COLO829 (cell line): ENCODE measurements at regions not wholly inside any gene's neighbourhood (a gene's known extent, or its start where the extent isn't known, plus 50 kb on each side); places are given as distances from the start of the nearest gene placed in this dataset.

Experiments
- DNase-seq: peaks from one replicate; pipeline ENCODE4 v3.0.0; 2012; ENCODE audit warnings: low spot score

DNA sequence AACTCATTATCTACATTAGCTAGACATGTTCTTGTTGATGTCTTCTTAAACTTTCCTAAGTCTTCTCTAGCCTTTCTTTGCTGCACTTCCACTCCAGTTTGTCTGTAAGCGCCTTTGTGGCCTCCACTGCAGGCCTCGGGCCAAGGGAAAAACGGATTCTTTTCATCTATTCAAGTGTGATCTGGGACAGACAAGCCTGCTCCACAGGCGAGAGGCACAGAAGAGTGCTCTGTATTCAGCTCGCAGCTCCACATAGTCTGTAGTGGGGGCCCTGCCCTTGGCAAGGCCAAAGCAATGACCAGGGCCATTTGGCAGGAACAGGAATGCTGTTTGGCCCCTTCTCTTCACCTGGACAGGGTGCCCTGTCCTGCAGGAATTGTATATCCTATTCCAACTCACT, 84.1 kb upstream of the BARX2 start:
- peak; percentile 55 for DNase-seq

DNA sequence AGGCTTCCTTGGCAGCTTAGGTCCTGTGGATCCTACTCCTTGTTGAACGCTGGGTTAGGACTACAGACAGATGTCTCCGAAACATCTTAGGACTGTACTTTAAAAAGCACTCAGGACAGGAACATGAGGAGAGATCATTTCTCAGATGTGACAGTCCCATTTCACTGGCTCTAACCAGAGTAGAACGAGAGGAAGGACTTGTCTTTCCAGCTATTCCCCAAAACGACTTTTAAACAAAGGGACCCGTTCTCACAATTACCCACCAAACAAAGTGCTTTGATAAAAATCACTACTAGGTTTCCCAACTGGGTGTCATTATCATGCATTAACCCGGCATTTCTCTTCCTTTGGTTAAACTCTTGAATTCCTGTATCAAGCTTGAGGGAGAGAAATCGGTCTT, 84.7 kb upstream of the BARX2 start:
- no peak for DNase-seq

- no peak for DNase-seq
These were observed 86.2 kb upstream of the BARX2 start for GRCh38 chr11:129289350-129290040.

DNA sequence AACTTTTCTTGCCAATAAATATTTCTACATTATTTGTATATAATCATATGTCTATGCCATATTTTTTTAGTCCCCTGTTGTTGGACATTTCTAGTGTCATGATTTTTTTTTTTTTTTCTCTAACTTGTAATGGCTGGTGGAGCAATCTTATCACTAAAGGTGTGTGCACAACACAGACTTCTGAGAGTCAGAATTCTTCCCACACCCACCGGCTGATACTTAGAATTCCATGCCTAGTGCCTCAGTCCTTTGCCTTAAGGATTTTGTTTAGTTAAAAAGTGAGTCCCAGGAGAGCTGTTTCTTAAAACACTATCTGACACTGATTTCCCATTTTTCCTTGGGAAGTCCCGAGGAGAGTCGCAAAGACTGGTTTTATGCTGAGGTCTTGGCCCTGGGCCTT, 87.7 kb upstream of the BARX2 start:
- DNase-seq: no peak

- DNase-seq: no peak
These were observed 88.8 kb upstream of the BARX2 start for GRCh38 chr11:129286813-129287212.

GRCh38 chr11:129285402-129285786, 90.3 kb upstream of the BARX2 start:
- no peak for DNase-seq

DNA sequence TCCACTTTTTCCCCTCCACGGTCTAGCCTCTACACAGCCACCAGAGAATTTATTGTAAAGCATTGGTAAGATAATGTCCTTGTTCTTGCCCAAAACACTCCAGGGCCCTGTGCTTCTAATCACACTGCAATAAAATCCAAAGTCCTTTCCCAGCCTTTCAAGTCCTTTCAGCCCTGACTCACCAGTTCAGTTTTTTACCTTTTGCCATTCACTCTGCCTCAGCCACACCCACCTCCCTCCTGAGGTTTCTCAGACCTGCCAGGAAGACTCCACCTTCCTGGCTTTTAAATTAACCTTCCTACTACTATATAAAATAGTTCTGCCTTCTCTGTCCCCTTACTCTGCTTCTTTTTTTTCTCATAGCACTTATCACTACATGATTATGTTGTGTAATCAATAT, 91.0 kb upstream of the ARHGAP32 start:
- DNase-seq: no peak

GRCh38 chr11:129282634-129283033, 90.5 kb upstream of the ARHGAP32 start:
- DNase-seq: no peak

DNA sequence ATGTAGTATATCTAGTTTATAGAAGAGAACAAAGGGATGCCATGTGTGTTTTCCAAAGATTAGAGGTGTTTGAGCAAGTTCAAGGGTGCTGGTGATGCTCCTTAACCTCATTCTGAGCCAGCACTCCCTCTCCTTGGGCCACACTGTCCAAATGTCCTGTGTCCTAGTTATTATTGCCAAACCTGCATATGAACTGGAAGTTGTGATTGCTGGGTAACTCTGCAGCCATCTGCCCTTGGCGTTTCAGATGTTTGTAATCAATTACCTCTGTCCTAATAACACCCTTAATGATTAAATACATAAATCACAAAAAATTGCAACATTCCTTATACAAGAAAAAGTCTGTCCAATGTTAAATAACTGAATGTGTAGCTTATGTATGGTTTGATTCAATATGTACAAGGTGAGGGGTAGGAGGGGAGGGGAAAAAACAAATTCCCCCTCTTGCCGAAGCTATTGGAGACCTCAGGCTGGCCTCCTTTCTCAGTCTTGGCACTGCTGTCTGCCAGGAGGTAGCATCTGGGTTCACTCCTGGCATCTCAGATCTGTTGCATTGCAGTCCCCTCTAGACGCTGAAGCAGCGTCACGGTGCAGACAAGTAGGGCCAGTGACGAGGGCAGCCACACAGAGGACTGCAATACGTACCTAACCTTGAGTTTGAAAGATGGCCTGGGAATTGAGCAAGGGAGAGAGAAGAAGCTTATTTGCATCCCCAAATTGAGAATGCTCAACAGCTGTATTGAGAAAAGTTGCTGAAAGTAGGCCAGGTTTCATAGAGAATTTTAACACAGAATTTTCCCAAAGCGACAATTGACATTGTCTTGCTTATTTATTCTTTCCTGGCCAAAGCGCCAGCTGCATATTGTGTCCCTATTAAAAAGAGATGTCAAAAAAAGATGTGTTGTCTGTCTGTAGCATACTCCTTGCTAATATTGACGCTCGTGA, 89.6 kb upstream of the ARHGAP32 start:
- DNase-seq: no peak

DNA sequence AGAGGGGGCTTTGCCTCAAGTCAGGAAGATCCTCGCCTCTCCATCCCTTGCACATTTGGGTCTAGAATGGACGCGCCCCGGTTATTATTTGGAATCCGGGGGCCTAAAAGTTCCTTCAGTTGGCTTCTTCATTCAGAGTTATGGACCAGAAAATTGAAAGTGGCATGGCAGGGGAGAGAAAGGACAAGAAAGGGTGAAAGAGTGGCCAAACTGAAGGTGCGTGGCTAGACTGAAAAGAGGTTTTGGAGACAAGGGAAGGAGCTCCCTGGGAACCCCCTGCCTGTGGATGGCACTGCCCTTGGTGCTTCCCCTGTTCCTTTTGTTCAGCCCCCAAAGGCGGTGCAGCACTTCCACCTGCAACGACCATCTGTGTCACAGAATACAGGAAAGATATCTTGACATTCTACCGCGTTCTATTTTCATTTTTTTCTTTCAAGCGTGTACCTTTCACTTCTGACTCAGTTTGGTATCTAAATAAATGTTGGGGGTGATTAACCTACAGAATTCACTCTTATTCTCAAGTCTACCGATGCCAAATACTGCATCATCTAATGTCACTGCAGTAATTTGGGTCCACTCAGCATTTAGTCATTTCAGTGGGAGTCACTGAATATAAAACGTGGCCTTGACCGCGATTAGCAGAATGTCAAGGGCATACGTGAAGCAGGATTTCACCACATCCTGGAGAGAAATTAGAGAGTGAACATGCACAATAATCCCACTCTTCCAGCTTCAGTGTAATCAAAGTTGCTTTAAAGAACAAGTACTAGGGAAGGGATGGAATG, 88.1 kb upstream of the ARHGAP32 start:
- no peak for DNase-seq

GRCh38 chr11:129279326-129280026, 87.4 kb upstream of the ARHGAP32 start:
- DNase-seq: peak; percentile 46

GRCh38 chr11:129278586-129279319, 86.6 kb upstream of the ARHGAP32 start:
- DNase-seq: no peak

DNA sequence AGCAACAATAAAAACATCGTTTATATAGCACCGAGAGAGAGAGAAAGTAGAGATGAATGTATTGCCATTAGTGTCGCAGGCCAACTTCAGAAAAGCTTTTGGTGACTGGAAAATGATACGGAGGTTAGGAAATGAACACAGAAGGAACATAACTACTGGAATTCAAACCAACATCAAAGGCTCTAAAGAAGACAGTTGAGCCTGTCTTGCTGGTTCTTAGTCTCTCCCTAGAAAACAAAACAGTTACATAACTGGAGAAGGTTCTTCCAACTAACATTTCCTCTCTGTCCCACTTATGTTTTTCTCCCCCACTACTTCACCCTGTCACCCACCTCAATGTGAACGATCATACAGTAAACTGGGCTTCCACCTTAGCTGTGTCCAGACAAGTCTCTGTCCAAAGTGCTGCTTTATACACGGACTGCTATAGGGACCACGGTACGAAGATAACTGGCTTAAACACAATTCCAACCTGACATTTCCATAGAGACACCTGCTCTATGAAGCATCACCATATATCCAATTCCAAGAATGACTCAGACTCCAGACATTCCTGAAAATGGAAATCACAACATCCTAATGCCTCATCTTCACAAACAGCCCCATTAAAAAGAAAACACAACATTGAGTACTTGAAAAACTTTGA, 85.2 kb upstream of the ARHGAP32 start:
- DNase-seq: no peak

GRCh38 chr11:129275828-129276227, 83.7 kb upstream of the ARHGAP32 start:
- no peak for DNase-seq

DNA sequence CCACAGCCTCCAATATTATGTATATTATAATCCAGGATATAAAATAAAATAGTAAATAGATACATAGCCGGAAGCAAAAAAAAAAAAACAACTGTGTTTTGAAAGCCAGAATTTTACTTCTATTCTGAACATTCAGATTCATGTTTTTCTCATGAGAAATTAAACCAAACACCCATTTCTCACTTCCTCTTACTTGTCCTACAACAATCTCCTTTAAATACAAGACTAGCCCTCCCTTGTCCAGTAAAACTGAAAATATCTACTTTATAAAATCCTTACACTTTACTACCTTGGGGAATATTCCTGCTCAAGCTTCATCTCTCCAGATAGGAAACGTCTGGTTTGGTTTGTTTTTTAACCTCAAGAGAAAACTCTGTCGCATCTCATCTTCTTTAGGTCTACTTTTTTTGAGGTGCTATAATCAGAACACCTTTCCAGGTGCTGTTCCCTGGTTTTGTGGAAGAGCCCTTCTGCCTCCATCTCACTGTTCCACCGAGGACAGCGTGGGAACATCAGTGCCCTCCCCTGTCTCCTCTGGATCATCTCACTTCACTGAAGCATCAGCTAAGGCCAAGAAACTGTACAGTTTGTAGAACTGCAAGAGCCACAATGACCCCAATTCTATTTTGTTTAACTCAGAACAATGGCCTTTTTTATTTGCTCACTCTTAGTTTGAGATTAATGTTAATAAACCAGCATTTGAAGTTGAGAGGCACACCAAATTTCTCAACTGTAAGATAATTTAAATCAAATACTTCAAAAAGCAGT, 82.0 kb upstream of the ARHGAP32 start:
- DNase-seq: peak; percentile 40

DNA sequence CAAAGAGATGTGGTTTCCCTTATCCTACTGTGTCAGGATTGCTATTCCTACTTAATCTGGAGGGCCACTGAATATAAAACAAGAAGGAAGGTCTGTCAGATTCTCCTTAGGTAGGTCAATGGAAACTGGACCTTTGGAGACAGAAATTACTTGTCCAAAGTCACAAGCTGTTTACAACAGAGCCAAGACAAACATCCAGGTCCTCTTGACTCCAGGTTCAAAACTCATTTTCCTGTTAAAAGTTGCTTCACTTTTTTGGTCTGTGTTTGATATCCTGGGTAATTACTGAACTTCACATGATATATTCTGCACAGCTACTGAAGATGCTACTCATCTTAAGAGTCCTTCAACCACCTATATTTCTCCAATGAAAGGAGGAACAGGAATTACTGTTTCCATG, 81.2 kb upstream of the ARHGAP32 start:
- no peak for DNase-seq

GRCh38 chr11:129271030-129271429, 78.9 kb upstream of the ARHGAP32 start:
- DNase-seq: no peak

GRCh38 chr11:129270446-129270845, 78.3 kb upstream of the ARHGAP32 start:
- no peak for DNase-seq

GRCh38 chr11:129268371-129268770, 76.2 kb upstream of the ARHGAP32 start:
- DNase-seq: no peak

DNA sequence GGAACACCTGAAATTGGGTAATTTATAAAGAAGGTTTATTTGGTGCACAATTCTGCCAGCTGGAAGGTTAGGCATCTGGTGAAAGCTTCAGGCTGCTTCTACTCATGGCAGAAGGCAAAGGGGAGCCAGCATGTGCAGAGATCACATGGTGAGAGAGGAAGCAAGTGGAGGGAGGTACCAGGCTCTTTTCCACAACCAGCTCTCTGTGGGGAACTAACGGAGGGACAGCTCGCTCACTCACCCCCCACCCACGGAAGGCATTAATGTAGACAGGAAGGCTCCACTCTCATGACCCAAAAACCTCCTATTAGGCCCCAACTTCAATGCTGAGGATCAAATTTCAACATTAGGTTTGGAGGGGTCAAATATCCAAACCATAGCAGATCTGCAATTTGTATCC, 75.6 kb upstream of the ARHGAP32 start:
- no peak for DNase-seq
